OCI-LY7 (cell line): ENCODE measurements at regions not wholly inside any gene's neighbourhood (a gene's known extent, or its start where the extent isn't known, plus 50 kb on each side); places are given as distances from the start of the nearest gene placed in this dataset.

Source experiments
- CTCF ChIP-seq: fragments of 200-600 bp; sonication (generic); conservative IDR thresholded peaks from 2 replicates; pipeline ENCODE4 v1.5.1; 2014; ENCODE audit warnings: mild to moderate bottlenecking, antibody characterized with exemption, low read length, moderate library complexity, mixed read lengths
- EZH2phosphoT487 ChIP-seq: fragments of 200-600 bp; sonication (generic); IDR thresholded peaks from 2 replicates; pipeline ENCODE4 v1.6.1; 2018; ENCODE audit warnings: low read depth, borderline replicate concordance, mild to moderate bottlenecking, mixed run types, antibody characterized with exemption, low read length, moderate library complexity, mixed read lengths

- TF ChIP-seq CTCF (no peak), EZH2phosphoT487 (no peak)
Measured at GRCh38 chr17:71098071-71098470, 928.7 kb downstream of the KCNJ2 start.
